ENCODE measurements at regions not wholly inside any gene's neighbourhood (a gene's known extent, or its start where the extent isn't known, plus 50 kb on each side); places are given as distances from the start of the nearest gene placed in this dataset.

- no peak for DNase-seq (ENCODE audit: extremely low spot score)
- no peak for TF ChIP-seq CTCF (IDR thresholded peaks at IDR 0.05; ENCODE audit: control extremely low read depth, extremely low read depth, low read depth, missing control alignments)
- POLR2A ChIA-PET, result no interaction called here
- CTCF ChIA-PET, result no interaction called here
These were observed 208.5 kb upstream of the TOX3 start for GRCh38 chr16:52755396-52755795.

GRCh38 chr16:52751035-52751434 is 204.1 kb upstream of the TOX3 start:
- no peak for TF ChIP-seq CTCF (IDR thresholded peaks at IDR 0.05; ENCODE audit: control extremely low read depth, extremely low read depth, low read depth, missing control alignments)
- DNase-seq (ENCODE audit: extremely low spot score), result no peak
- CTCF ChIA-PET, result interaction anchor here (0.8 kb wide), 1 partner anchor 8 kb away, joined by 3 read pairs; no protein-coding TSS in a partner anchor
- POLR2A ChIA-PET, result no interaction called here

- POLR2A ChIA-PET, result no interaction called here
- no peak for TF ChIP-seq CTCF (IDR thresholded peaks at IDR 0.05; ENCODE audit: control extremely low read depth, extremely low read depth, low read depth, missing control alignments)
- CTCF ChIA-PET, result interaction anchor here (1.5 kb wide), 1 partner anchor 36 kb away, joined by 4 read pairs; no protein-coding TSS in a partner anchor
- no peak for DNase-seq (ENCODE audit: extremely low spot score)
These were observed 201.8 kb upstream of the TOX3 start for GRCh38 chr16:52748741-52749140.

- CTCF ChIA-PET, result no interaction called here
- TF ChIP-seq CTCF (IDR thresholded peaks at IDR 0.05; ENCODE audit: control extremely low read depth, extremely low read depth, low read depth, missing control alignments), result no peak
- no peak for DNase-seq (ENCODE audit: extremely low spot score)
These were observed 200.2 kb upstream of the TOX3 start for GRCh38 chr16:52747088-52747595.

GRCh38 chr16:52743707-52744106 is 196.8 kb upstream of the TOX3 start:
- CTCF ChIA-PET, result interaction anchor here (0.9 to 1.9 kb wide), 3 partner anchors 18 to 25 kb away, joined by 3 to 6 read pairs (median 3); no protein-coding TSS in a partner anchor
- POLR2A ChIA-PET, result no interaction called here
- TF ChIP-seq CTCF (IDR thresholded peaks at IDR 0.05; ENCODE audit: control extremely low read depth, extremely low read depth, low read depth, missing control alignments), result no peak

More at GRCh38 chr16:52747088-52747595, 200.2 kb upstream of the TOX3 start:
- POLR2A ChIA-PET, result no interaction called here

GRCh38 chr16:52742608-52743170 is 195.7 kb upstream of the TOX3 start:
- ChIA-PET POLR2A (no interaction called here), CTCF (interaction anchor here (0.8 to 1.9 kb wide), 4 partner anchors 9 to 23 kb away, joined by 3 to 6 read pairs (median 3); no protein-coding TSS in a partner anchor)
- TF ChIP-seq CTCF (IDR thresholded peaks at IDR 0.05; ENCODE audit: control extremely low read depth, extremely low read depth, low read depth, missing control alignments), result no peak
- DNase-seq (ENCODE audit: extremely low spot score), result no peak

More at GRCh38 chr16:52743707-52744106, 196.8 kb upstream of the TOX3 start:
- no peak for DNase-seq (ENCODE audit: extremely low spot score)

Measured in GM10248 (cell line).